ENCODE measurements at regions not wholly inside any gene's neighbourhood (a gene's known extent, or its start where the extent isn't known, plus 50 kb on each side); places are given as distances from the start of the nearest gene placed in this dataset.
"Not testable (repeated sequence)": the region's sequence is repeated elsewhere in the genome, so short reads cannot be mapped to it uniquely, and the experiment has no call there.

- TF ChIP-seq CTCF (IDR thresholded peaks at IDR 0.05; ENCODE audit: insufficient read depth, low read length); POLR2AphosphoS5 (IDR thresholded peaks at IDR 0.05; ENCODE audit: low read depth); GABPA (IDR thresholded peaks at IDR 0.05; ENCODE audit: low read depth); REST (IDR thresholded peaks at IDR 0.05; ENCODE audit: insufficient replicate concordance, low read depth): not testable (repeated sequence)
Measured at GRCh38 chr17:6003221-6003620, 67.0 kb upstream of the WSCD1 start.

Data from HL-60 (cell line).